ENCODE measurements at regions not wholly inside any gene's neighbourhood (a gene's known extent, or its start where the extent isn't known, plus 50 kb on each side); places are given as distances from the start of the nearest gene placed in this dataset.

GRCh38 chr4:4680243-4680642 is 138.4 kb upstream of the STX18 start:
- TF ChIP-seq CTCF (IDR thresholded peaks at IDR 0.05; ENCODE audit: extremely low read depth in 1 of 2, insufficient read depth in 1 of 2, low read depth in 1 of 2, low read length in 2 of 2) (no peak), EZH2 (IDR thresholded peaks at IDR 0.05; ENCODE audit: borderline replicate concordance, low read depth, low read length, severe bottlenecking) (no peak), POLR2AphosphoS5 (IDR thresholded peaks at IDR 0.05; ENCODE audit: insufficient read depth, low read depth, low read length) (no peak), POLR2A (IDR thresholded peaks at IDR 0.05; ENCODE audit: low read depth, low read length) (no peak), GATA2 (IDR thresholded peaks at IDR 0.05; ENCODE audit: insufficient read depth, insufficient read length, low read depth, low read length) (no peak), MAX (IDR thresholded peaks at IDR 0.05; ENCODE audit: insufficient read depth, insufficient read length) (no peak), FOS (IDR thresholded peaks at IDR 0.05; ENCODE audit: borderline replicate concordance, insufficient read depth, low read length) (no peak)

Measured in endothelial cell of umbilical vein (primary cell).